NT2/D1 (cell line): ENCODE measurements at regions not wholly inside any gene's neighbourhood (a gene's known extent, or its start where the extent isn't known, plus 50 kb on each side); places are given as distances from the start of the nearest gene placed in this dataset.
"Not testable (repeated sequence)": the region's sequence is repeated elsewhere in the genome, so short reads cannot be mapped to it uniquely, and the experiment has no call there.

ENCODE experiments used
- SUZ12 ChIP-seq: IDR thresholded peaks from 2 replicates; pipeline ENCODE4 v1.6.1; 2011; ENCODE audit not compliant: insufficient read length, insufficient read depth; ENCODE audit errors: extremely low read depth
- YY1 ChIP-seq: IDR thresholded peaks from 2 replicates; pipeline ENCODE4 v1.6.1; 2011; ENCODE audit not compliant: insufficient read length, insufficient read depth
- ZNF274 ChIP-seq: IDR thresholded peaks from 2 replicates; pipeline ENCODE4 v1.6.1; 2011; ENCODE audit warnings: mild to moderate bottlenecking, low read depth, low read length

DNA sequence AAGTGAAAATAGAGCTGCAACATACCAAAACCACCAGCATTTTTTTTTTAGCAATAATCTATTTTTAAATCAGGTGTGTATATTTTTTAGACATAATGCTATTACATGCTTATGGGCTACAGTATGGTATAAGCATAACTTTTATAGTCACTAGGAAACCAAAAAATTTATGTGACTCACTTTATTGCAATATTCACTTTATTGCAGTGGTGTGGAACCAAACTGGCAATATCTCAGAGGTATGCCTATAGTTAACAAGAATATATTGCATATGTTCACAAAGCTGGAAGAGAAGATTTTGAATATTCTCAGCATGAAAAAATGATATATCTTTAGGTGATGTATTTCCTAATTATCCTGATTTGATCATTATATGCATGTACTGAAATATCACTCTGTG, 128.8 kb upstream of the PLGLB2 start:
- TF ChIP-seq ZNF274, SUZ12, YY1: not testable (repeated sequence)
